GM19438 (cell line): ENCODE measurements at regions not wholly inside any gene's neighbourhood (a gene's known extent, or its start where the extent isn't known, plus 50 kb on each side); places are given as distances from the start of the nearest gene placed in this dataset.

Experiments used
- ATAC-seq: cut with Tn5 transposase; IDR thresholded peaks from one replicate; pipeline ENCODE4 v1.9.1; 2021; ENCODE audit warnings: low read depth; ENCODE audit not compliant: unreplicated experiment

- ATAC-seq = no peak
These were observed 301.3 kb downstream of the ZNF608 start for GRCh38 chr5:124445070-124445619.

- ATAC-seq = peak; percentile 99
These were observed 302.2 kb downstream of the ZNF608 start for GRCh38 chr5:124444147-124444775.

- ATAC-seq = no peak
These were observed 306.0 kb downstream of the ZNF608 start for GRCh38 chr5:124440471-124440870.

DNA sequence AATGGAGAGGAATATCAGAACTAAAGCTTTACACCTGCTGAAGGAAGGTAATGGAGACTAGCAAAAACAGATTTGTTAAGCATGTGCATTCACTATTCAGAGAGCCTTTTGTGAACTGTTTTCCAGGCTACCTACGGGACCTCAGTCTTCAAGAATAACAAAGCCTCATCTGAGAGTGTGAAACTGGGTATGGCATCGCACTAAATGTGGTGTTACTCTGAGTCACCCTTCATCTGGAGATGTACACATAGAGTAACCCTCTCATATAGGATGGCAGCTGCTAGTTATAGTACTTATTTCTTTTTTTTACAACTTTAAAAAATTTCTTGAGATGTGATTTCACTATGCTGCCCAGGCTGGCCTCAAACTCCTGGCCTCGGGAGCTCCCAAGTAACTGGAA lies 306.8 kb downstream of the ZNF608 start:
- ATAC-seq = no peak

DNA sequence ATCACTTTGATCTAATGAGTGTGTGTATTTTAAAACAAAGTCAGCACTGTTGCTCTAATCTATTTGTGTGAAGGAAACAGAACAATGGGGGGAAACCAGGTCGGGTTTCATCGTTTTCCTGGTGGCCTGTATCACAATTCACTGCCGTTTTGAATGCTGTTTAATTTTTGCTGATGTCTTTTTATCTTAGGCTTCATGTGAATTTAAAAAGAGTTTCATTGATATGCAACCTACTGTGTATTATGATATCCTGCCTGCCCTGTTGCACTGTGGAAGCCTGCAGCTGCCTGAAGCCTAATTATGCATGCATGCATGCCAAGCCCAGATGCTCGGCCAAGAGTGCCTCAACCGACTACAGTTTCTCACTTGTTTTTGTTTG lies 307.5 kb downstream of the ZNF608 start:
- ATAC-seq = no peak

DNA sequence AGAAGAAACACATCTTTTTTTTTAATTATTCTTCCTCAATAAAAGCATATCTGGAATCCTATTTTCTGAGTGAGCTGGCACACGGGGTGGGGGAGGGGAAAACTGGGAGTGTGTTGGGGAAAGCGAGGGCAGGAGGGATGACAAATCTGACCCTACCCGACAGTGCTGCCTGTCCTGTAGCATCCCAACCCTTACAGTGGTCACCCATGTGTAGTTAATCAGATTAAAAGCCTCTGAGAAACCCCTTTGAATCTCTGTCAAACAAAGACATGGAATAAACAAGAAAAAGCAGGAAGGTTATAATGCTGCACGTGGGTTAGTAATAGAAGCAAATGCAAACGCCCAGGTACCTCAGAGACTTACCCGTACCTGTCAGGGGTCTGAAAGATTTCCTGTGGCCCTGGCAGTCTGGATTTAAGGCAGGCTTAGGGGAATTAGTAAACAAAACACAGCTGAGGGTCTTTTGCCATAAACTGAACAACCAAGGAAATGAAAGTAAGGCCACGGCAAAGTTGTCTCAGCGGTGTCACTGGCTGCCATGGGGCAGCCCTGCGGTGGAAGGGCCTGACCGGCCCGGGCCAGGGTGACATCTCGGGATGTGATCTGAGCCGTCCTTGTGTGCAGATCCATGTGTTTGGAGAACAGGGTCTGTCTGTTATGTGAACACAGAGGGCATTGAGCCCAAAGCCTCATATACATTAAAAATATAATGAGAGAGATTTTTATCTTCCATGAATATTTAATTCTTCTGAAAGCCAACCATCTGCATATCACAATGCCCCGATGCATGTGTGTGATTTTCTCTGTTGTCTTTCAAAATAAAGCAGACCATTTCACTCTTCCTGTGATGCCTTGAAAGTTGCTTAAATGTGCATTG lies 308.2 kb downstream of the ZNF608 start:
- no peak for ATAC-seq

DNA sequence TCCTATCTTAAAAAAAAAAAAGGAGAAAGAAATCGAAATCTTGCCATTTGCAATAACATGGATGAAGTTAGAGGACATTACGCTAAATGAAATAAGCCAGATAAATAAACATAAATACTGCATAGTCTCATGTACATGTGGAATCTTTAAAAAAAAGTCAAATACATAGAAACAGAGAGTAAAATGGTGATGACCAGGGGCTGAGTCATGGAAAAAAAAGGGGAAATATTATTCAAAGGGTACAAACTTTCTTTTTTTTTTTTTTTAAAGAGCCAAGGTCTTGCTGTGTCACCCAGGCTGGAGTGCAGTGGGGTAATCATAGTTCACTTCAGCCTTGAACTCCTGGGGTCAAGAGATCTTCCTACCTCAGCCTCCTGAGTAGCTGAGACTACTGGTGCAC lies 310.1 kb downstream of the ZNF608 start:
- ATAC-seq = no peak

DNA sequence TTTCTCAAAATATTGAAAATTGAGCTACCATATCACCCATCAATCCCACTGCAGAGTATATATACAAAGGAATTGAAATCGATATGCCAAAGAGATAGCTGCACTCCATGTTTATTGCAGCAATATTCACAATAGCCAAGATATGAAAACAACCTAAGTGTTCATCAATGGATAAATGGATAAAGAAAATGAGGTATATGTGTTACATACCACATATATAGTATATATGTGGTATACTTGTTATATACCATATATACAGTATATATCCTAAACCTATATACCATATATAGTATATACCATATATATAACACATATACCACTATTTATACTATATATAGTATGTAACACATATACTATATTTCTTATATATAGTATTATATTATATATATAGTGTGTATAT lies 313.3 kb downstream of the ZNF608 start:
- no peak for ATAC-seq

GRCh38 chr5:124421584-124421983 lies 324.9 kb downstream of the ZNF608 start:
- ATAC-seq = no peak

- ATAC-seq = no peak
These were observed 325.5 kb downstream of the ZNF608 start for GRCh38 chr5:124420952-124421351.

DNA sequence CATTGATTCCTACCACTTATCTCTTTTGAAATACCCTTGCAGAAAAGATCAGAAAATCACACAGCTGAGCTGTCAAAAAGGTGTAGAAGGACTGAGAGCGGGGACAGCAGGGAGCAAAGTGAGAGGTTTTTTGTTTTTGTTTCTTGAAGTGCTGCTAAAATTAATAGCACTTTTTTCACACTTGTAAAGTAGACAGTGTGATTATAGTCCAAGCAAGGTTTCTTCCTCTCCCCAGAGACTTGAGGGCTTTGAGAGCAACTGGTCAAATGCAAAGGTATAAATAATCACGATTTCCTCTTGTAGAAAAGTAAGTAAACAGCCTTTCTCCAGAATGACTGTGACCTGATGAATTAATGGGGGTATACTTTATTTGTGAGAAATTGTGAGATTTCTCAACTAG lies 326.9 kb downstream of the ZNF608 start:
- no peak for ATAC-seq

DNA sequence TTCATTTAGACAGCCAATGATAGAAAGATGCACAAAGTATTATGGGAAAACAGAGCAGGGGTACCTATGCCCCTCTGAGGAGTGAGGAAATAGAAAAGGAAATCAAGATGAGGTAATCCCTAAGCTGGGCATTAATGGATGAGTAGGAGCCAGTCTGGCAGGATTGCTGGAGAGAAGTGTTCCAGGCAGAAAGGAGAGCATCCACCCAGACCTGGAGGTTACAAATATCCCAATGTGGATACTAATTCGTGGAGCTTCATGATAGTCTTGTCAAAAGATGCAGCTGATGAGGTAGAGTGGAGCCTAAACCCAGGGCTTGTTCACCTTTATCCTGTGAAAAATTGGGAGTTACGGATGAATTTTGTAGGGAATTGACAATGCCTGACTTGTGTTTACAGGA lies 328.0 kb downstream of the ZNF608 start:
- ATAC-seq = no peak

GRCh38 chr5:124417196-124417595 lies 329.2 kb downstream of the ZNF608 start:
- ATAC-seq = no peak

GRCh38 chr5:124416627-124417026 lies 329.8 kb downstream of the ZNF608 start:
- ATAC-seq = no peak

DNA sequence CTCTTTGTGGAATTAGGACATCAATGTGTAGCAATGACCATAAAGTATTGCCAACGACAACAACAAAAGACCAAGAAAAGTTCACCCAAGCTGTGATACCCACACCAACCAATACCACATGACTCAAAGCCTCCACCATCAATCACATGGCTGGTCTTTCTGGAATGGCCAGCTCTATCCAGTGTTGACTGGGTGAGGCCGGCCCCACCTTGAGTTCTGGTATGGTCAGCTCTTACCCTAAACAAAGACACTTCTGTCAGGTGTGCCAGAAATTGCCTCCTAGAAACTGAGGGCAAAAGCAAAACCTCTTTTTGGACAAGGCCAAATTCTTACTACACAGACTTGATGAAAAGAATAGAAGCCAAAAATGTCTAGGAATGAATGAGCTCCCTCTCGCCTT lies 331.5 kb downstream of the ZNF608 start:
- ATAC-seq = no peak

DNA sequence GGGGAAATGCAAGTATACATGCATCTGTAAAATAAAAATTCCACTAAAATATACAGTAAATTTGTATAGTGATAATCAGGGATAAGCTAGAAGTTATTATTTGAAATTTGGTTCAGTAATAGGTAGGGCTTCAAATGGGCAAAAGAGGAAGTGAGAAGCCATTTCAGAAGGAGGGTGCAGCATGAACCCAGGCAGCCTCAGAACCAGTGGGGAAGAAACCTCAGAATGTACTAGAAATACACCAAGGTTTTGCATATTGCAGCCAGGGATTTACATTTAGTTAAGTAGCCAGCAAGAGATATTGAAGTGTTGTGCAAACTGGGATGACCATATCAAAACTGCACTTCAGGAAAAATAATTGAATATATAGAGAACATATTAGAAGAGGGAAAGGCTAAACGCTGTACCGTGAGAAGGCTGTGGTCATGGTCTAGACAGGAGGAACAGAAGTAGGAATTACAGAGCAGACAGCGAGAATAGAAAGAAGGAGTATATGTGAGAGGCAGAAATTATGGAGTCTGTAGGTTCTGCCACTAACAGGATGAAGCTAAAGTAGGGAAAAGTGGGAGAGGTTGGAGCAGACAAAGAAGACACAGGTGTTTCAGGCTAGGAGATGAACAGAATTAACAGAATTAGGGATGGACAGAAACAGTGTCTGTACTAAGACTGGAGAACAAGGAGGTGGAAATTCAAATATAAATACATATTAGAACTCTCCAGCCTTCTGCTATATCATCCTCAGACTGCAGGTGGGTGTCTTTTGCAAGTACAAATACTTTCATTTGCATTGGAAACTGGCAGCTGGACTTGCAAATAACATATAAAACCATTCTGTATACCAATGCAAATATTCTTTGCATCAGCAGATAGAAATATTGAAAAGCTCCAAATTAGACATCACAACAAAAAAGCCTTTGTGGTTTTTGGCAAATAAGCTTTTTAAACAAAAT lies 335.6 kb downstream of the ZNF608 start:
- ATAC-seq = no peak

DNA sequence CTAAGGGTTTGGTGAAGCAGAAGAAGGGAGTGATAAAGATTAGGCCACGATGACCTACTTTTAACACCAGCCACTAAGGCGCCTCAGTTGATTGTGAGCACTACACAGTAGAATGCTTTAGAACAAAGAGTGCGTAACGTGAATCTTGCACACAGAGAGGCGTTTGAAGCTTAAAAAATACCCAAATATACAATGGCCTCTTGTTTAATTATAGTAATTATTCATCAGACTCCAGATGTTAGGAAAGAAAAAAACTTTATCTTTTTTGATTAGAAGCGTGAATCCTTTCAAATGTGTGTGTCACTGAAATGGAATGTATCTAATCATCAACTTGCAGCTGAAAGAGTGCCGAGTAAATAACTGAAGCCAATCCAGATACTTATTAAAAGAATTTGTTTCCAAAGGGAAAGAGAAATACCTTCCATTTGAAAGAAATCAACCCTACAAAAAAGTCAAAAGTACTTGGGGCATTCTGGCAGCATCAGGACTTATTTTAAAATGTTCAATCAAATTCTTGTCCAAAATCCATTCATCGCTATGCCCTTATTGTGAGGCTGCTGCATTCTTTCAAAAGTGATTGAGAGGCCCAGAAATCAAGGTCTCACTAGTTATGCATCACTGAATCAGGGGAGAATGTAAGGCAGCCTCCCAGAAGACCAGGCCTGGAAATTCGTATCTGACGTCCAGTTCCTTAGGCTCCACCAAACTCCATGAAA lies 337.5 kb downstream of the ZNF608 start:
- ATAC-seq = no peak

- no peak for ATAC-seq
These were observed 341.6 kb downstream of the ZNF608 start for GRCh38 chr5:124404796-124405195.

DNA sequence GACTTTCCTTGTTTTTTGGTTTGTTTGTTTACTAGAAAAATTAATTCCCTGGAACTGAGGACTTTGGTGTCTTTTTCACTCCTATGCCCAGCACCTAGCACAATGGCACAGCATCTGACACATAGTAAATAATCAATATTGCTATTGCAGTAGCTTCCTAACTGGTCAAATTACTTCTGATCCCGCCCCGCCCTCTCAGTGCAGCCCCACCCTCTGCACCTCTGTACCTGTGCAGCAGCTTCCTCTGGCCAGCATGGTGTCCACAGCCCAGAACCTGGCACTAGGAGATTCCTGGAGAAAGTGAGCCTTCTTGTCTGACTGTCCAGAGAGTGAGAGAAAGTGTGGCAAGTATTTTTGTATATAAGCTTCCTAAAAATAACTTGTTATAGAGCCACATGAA lies 343.2 kb downstream of the ZNF608 start:
- ATAC-seq = no peak

DNA sequence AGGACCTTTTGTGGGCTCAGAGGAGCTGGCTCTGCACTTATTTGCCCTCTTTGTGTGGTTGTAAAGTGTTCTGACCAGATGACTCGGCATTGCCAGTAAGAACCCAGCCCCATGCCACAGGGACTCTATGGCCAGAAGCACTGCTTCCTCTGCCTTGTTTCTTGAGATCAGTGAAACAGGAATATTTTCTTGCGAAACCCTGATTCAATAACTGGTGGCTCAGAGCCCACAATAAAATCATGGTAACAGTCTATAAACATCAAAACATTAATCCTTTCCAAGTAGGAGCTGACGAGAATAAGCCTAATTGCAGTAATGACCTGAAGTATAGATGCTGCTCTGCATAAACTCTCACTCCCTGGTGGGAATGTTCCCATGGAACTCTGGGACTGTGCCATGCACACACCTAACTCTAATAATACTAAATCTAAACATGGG lies 344.3 kb downstream of the ZNF608 start:
- no peak for ATAC-seq
